ENCODE measurements at regions not wholly inside any gene's neighbourhood (a gene's known extent, or its start where the extent isn't known, plus 50 kb on each side); places are given as distances from the start of the nearest gene placed in this dataset.

DNA sequence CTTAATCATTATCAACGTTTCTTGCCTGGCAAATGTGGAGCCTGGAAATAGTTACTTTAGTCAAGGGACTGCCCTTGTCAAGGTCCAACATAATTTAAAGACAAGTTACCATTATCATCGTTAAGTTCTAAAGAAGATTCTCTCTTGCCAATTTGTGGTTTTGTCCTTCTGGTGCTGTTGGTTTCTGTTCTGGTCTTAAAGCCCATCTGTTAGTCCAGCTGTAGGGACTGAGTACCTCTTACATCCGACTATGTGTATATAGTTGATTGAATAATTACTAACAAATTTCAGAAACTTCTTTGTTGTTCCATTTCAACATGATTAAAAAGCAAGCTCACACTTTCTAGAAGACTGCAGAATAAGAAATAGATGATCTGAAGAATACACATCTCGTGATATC, 1854.9 kb downstream of the MAT2B start:
- TF ChIP-seq, protein P1, sequence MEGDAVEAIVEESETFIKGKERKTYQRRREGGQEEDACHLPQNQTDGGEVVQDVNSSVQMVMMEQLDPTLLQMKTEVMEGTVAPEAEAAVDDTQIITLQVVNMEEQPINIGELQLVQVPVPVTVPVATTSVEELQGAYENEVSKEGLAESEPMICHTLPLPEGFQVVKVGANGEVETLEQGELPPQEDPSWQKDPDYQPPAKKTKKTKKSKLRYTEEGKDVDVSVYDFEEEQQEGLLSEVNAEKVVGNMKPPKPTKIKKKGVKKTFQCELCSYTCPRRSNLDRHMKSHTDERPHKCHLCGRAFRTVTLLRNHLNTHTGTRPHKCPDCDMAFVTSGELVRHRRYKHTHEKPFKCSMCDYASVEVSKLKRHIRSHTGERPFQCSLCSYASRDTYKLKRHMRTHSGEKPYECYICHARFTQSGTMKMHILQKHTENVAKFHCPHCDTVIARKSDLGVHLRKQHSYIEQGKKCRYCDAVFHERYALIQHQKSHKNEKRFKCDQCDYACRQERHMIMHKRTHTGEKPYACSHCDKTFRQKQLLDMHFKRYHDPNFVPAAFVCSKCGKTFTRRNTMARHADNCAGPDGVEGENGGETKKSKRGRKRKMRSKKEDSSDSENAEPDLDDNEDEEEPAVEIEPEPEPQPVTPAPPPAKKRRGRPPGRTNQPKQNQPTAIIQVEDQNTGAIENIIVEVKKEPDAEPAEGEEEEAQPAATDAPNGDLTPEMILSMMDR (IDR thresholded peaks at IDR 0.05): no peak
- TF ChIP-seq POLR2A (IDR thresholded peaks at IDR 0.05) (no peak), POLR2AphosphoS5 (IDR thresholded peaks at IDR 0.05) (no peak)

All from transverse colon (tissue), 4 donors.